Esophagus (tissue), 2 donors: ENCODE measurements at regions not wholly inside any gene's neighbourhood (a gene's known extent, or its start where the extent isn't known, plus 50 kb on each side); places are given as distances from the start of the nearest gene placed in this dataset.

ENCODE experiments used
- H3K27ac ChIP-seq, 2 donors: one replicate each; pipeline ENCODE4 v1.5.1; 2013; ENCODE audit warnings: low read depth in 2 of 2, mild to moderate bottlenecking in 2 of 2, inconsistent platforms in 1 of 2, low read length in 1 of 2, moderate library complexity in 1 of 2
- H3K27me3 ChIP-seq, 2 donors: one replicate each; pipeline ENCODE4 v1.6.1; 2013; ENCODE audit warnings: low read length in 2 of 2, control low read depth in 1 of 2, mild to moderate bottlenecking in 1 of 2; ENCODE audit not compliant: insufficient read depth in 2 of 2, control insufficient read depth in 1 of 2
- H3K36me3 ChIP-seq, 2 donors: one replicate each; pipeline ENCODE4 v1.6.1; 2013; ENCODE audit warnings: low read length in 1 of 2; ENCODE audit not compliant: control insufficient read depth in 2 of 2, insufficient read depth in 2 of 2
- H3K4me1 ChIP-seq, 2 donors: one replicate each; pipeline ENCODE4 v1.6.1; 2013; ENCODE audit warnings: low read length in 1 of 2; ENCODE audit not compliant: control insufficient read depth in 2 of 2, insufficient read depth in 2 of 2
- H3K4me3 ChIP-seq, 2 donors: one replicate each; pipeline ENCODE4 v1.5.1; 2013; ENCODE audit warnings: low read length in 2 of 2, mild to moderate bottlenecking in 2 of 2, low read depth in 1 of 2, moderate library complexity in 1 of 2
- H3K9me3 ChIP-seq, 2 donors: one replicate each; pipeline ENCODE4 v1.6.1; 2013; ENCODE audit warnings: mild to moderate bottlenecking in 2 of 2, low read depth in 1 of 2, low read length in 1 of 2, moderate library complexity in 1 of 2; ENCODE audit not compliant: control insufficient read depth in 2 of 2, insufficient read depth in 1 of 2
- WGBS, 2 donors: extraction: QIAGEN DNeasy Blood & Tissue Kit; methylation state at CpG; one replicate each; pipeline ENCODE4 v1.1.7; 2013; 5-methylcytosine and 5-hydroxymethylcytosine counted together
- donor health status: healthy with polysubstance abuse.
- donor health status: Bipolar disorder and iron deficiency.

DNA sequence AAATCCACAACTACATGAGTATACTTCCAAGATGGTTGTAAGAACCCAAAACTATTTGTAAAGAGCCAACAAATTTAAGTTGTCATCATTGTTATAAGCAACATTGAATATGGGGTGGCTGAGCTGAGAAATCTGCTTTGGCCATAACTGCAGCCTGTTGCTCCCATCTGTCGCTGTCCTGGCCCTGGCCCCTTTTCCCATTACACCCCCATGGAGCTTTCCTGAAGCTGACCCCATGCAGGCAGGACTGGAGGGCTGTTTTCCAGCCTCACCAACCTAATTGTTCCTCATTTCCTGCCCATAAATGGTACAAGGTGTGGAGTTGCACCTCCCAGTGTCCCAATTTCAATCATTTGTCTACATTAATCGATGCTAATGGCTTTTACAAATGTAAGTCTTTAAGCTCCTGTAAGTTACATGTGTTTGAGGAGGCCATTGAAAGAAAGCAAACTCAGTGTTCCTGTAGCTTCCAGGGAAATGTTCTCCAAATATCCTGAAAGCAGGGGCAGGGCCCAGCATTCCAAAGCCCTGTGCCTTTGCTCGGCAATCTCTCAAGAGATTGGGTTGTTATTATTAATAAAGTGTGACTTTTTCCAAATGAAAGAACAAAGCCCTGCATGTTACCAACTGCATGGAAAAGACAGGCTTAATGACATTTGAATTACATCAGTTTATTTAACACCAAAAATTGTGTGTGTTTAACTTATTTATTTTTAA, 545.9 kb downstream of the PLPP3 start:
- 68 to 77% methylated on average over 3 of the region's 3 CpGs for WGBS, 2 donors
- Histone ChIP-seq H3K4me3 (no peak overlapping the region), H3K27ac (no peak overlapping the region), H3K27me3 (no peaks in the 10 kb centered on the region), H3K4me1 (no peaks in the 10 kb centered on the region), H3K9me3 (no peaks in the 10 kb centered on the region), H3K36me3 (no peaks in the 10 kb centered on the region)

DNA sequence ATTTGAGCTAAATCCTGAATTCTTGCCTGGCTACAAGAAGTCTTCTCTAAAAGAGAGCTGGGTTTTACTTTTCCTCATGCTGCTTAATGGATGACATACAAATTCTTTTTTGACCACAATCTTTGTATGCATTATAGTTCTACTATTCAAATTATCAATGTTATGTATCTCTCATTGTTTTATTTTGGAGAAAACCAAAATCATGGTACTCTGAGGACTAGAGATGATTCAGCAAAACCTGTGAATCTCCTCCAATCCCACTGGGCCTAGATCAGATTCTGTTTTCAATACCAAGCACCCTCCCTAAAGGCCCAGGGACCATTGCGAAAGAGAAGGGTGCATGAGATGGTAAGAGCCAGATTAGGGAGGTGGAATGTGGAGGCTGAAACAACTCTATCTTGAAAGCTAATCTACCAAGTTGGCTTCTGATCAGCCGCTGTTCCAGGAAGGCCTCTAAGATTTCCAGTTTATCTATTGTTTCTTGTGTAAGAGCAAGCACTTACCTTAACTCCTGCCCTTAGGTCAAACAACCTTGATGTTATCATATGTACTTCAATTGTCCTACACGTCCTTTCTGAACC, 547.2 kb downstream of the PLPP3 start:
- Histone ChIP-seq H3K36me3 (no peaks in the 10 kb centered on the region), H3K9me3 (no peaks in the 10 kb centered on the region), H3K27ac (no peak overlapping the region), H3K4me3 (no peak overlapping the region), H3K27me3 (no peaks in the 10 kb centered on the region), H3K4me1 (no peaks in the 10 kb centered on the region)
- 82 to 86% methylated on average over 3 of the region's 3 CpGs for WGBS, 2 donors

- no peaks in the 10 kb centered on the region for H3K36me3 ChIP-seq
- H3K27me3 ChIP-seq, result no peaks in the 10 kb centered on the region
- H3K4me3 ChIP-seq, result no peak overlapping the region
- H3K9me3 ChIP-seq, result no peaks in the 10 kb centered on the region
- no peaks in the 10 kb centered on the region for H3K4me1 ChIP-seq
- H3K27ac ChIP-seq, result no peak overlapping the region
- 94 to 95% methylated on average over 3 of the region's 3 CpGs for WGBS, 2 donors
These were observed 548.4 kb downstream of the PLPP3 start for GRCh38 chr1:56031001-56031400.

GRCh38 chr1:56029319-56030003, 549.9 kb downstream of the PLPP3 start:
- H3K4me1 ChIP-seq, result no peaks in the 10 kb centered on the region
- no peaks in the 10 kb centered on the region for H3K36me3 ChIP-seq
- no peak overlapping the region for H3K4me3 ChIP-seq
- no peaks in the 10 kb centered on the region for H3K27me3 ChIP-seq
- 54 to 73% methylated on average over 4 of the region's 4 CpGs for WGBS, 2 donors
- no peaks in the 10 kb centered on the region for H3K9me3 ChIP-seq
- H3K27ac ChIP-seq, result no peak overlapping the region

- Histone ChIP-seq H3K4me1 (no peaks in the 10 kb centered on the region), H3K27ac (no peak overlapping the region), H3K4me3 (no peak overlapping the region), H3K36me3 (no peaks in the 10 kb centered on the region), H3K9me3 (no peaks in the 10 kb centered on the region), H3K27me3 (no peaks in the 10 kb centered on the region)
- WGBS, 2 donors, result 76 to 92% methylated on average over 1 of the region's 1 CpG
These were observed 550.5 kb downstream of the PLPP3 start for GRCh38 chr1:56028911-56029310.

DNA sequence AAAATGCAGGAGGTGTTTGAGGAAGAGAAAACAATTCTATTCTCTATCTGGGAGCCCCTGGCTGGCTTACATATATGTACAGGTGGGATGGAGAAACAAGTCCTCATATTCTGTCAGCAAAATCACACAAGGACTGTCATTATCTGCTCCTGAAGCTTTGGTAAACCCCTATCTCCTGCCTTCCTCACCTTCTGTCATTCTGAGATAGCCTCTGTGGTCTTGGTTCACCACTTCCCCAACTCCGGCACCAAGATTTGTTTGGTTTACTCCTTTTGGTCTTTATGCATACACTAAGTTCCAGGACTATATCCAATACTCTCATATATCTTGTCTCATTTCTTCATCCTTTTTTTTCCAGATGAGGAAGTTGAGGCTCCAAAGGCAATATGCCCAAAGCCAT, 551.1 kb downstream of the PLPP3 start:
- no peaks in the 10 kb centered on the region for H3K9me3 ChIP-seq
- no peaks in the 10 kb centered on the region for H3K27me3 ChIP-seq
- H3K4me1 ChIP-seq, result no peaks in the 10 kb centered on the region
- H3K27ac ChIP-seq, result no peak overlapping the region
- H3K4me3 ChIP-seq, result no peak overlapping the region
- no peaks in the 10 kb centered on the region for H3K36me3 ChIP-seq
- 80 to 94% methylated on average over 1 of the region's 1 CpG for WGBS, 2 donors

GRCh38 chr1:56025942-56026341, 553.4 kb downstream of the PLPP3 start:
- Histone ChIP-seq H3K4me3 (no peak overlapping the region), H3K27ac (no peak overlapping the region), H3K4me1 (no peaks in the 10 kb centered on the region), H3K9me3 (no peaks in the 10 kb centered on the region), H3K36me3 (no peaks in the 10 kb centered on the region), H3K27me3 (no peaks in the 10 kb centered on the region)
- WGBS, 2 donors, result 69 to 70% methylated on average over 3 of the region's 3 CpGs

GRCh38 chr1:56024155-56024554, 555.2 kb downstream of the PLPP3 start:
- Histone ChIP-seq H3K9me3 (no peaks in the 10 kb centered on the region), H3K36me3 (no peaks in the 10 kb centered on the region), H3K27me3 (no peaks in the 10 kb centered on the region), H3K4me1 (no peaks in the 10 kb centered on the region), H3K27ac (no peak overlapping the region), H3K4me3 (no peak overlapping the region)
- WGBS, 2 donors, result 85% methylated on average over 5 of the region's 5 CpGs

- H3K9me3 ChIP-seq, result no peaks in the 10 kb centered on the region
- H3K4me3 ChIP-seq, result no peak overlapping the region
- no peaks in the 10 kb centered on the region for H3K27me3 ChIP-seq
- no peaks in the 10 kb centered on the region for H3K4me1 ChIP-seq
- WGBS, 2 donors, result 90 to 93% methylated on average over 2 of the region's 2 CpGs
- no peaks in the 10 kb centered on the region for H3K36me3 ChIP-seq
- no peak overlapping the region for H3K27ac ChIP-seq
These were observed 559.4 kb downstream of the PLPP3 start for GRCh38 chr1:56019922-56020321.

GRCh38 chr1:56019472-56019871, 559.9 kb downstream of the PLPP3 start:
- Histone ChIP-seq H3K4me1 (no peaks in the 10 kb centered on the region), H3K36me3 (no peaks in the 10 kb centered on the region), H3K4me3 (no peak overlapping the region), H3K9me3 (no peaks in the 10 kb centered on the region), H3K27me3 (no peaks in the 10 kb centered on the region), H3K27ac (no peak overlapping the region)
